ENCODE measurements at regions not wholly inside any gene's neighbourhood (a gene's known extent, or its start where the extent isn't known, plus 50 kb on each side); places are given as distances from the start of the nearest gene placed in this dataset.

GRCh38 chr12:84497819-84498218, 414.8 kb downstream of the SLC6A15 start:
- H3K4me3 ChIP-seq: no peak overlapping the region
- H3K27ac ChIP-seq: no peak overlapping the region
- intact Hi-C loops (cut with DNase I): no loop called here
- H3K4me1 ChIP-seq: no peaks in the 10 kb centered on the region
- no peaks in the 10 kb centered on the region for H3K27me3 ChIP-seq
- no peaks in the 10 kb centered on the region for H3K36me3 ChIP-seq
- H3K9me3 ChIP-seq: no peaks in the 10 kb centered on the region
- DNase-seq: peak in 1 of 4 donors; percentile 49
- ATAC-seq: no peak
- no peak for TF ChIP-seq CTCF (IDR thresholded peaks at IDR 0.05)

GRCh38 chr12:84495711-84496110, 416.9 kb downstream of the SLC6A15 start:
- Histone ChIP-seq H3K4me1 (no peaks in the 10 kb centered on the region), H3K4me3 (no peak overlapping the region), H3K36me3 (no peaks in the 10 kb centered on the region), H3K27me3 (no peaks in the 10 kb centered on the region), H3K27ac (no peak overlapping the region), H3K9me3 (no peaks in the 10 kb centered on the region)
- no peak for DNase-seq
- intact Hi-C loops (cut with DNase I): no loop called here
- no peak for TF ChIP-seq CTCF (IDR thresholded peaks at IDR 0.05)
- no peak for ATAC-seq

GRCh38 chr12:84492351-84492883, 420.2 kb downstream of the SLC6A15 start:
- Histone ChIP-seq H3K9me3 (no peaks in the 10 kb centered on the region), H3K36me3 (no peaks in the 10 kb centered on the region), H3K27ac (no peak overlapping the region), H3K4me1 (no peaks in the 10 kb centered on the region), H3K4me3 (no peak overlapping the region), H3K27me3 (no peaks in the 10 kb centered on the region)
- ATAC-seq (no peak), DNase-seq (no peak)
- intact Hi-C loops (cut with DNase I): no loop called here
- no peak for TF ChIP-seq CTCF (IDR thresholded peaks at IDR 0.05)

GRCh38 chr12:84484798-84485197, 427.8 kb downstream of the SLC6A15 start:
- ATAC-seq (no peak), DNase-seq (no peak)
- H3K36me3 ChIP-seq: no peaks in the 10 kb centered on the region
- no peak for TF ChIP-seq CTCF (IDR thresholded peaks at IDR 0.05)
- no peak overlapping the region for H3K4me3 ChIP-seq
- H3K27me3 ChIP-seq: no peaks in the 10 kb centered on the region
- H3K9me3 ChIP-seq: no peaks in the 10 kb centered on the region
- no peaks in the 10 kb centered on the region for H3K4me1 ChIP-seq
- H3K27ac ChIP-seq: no peak overlapping the region
- intact Hi-C loops (cut with DNase I): no loop called here

GRCh38 chr12:84480803-84481202, 431.8 kb downstream of the SLC6A15 start:
- Histone ChIP-seq H3K27me3 (no peaks in the 10 kb centered on the region), H3K4me3 (no peak overlapping the region), H3K4me1 (no peaks in the 10 kb centered on the region), H3K36me3 (no peaks in the 10 kb centered on the region), H3K9me3 (no peaks in the 10 kb centered on the region), H3K27ac (no peak overlapping the region)
- ATAC-seq: no peak
- TF ChIP-seq CTCF (IDR thresholded peaks at IDR 0.05): no peak
- DNase-seq: no peak
- intact Hi-C loops (cut with DNase I): no loop called here
